ENCODE measurements at regions not wholly inside any gene's neighbourhood (a gene's known extent, or its start where the extent isn't known, plus 50 kb on each side); places are given as distances from the start of the nearest gene placed in this dataset.

- ChIA-PET CTCF (no interaction called here), POLR2A (no interaction called here)
- Histone ChIP-seq H3K36me3 (ENCODE audit: control insufficient read depth, insufficient read depth, low read length) (no peaks in the 10 kb centered on the region), H3K27ac (ENCODE audit: low read length) (no peak overlapping the region), H3K9me3 (ENCODE audit: control insufficient read depth, insufficient read depth, low read depth, low read length) (0 out of 2 replicates have a peak, but pooled peaks cover 4% of the 10 kb centered on the region), H3K4me3 (ENCODE audit: low read depth in 2 of 2, low read length in 2 of 2) (no peak overlapping the region), H3K4me1 (ENCODE audit: control insufficient read depth, insufficient read depth, low read length) (no peaks in the 10 kb centered on the region), H3K27me3 (ENCODE audit: control insufficient read depth, insufficient read depth, low read length) (no peaks in the 10 kb centered on the region)
- in situ Hi-C loops (cut with HindIII; ENCODE audit: low pct_unique_long_range_greater_than_20kb, low sequenced_read_pairs), result no loop called here
- no peak for ATAC-seq
- no TSS peak for BruUV-seq (replicated peaks)
- intact Hi-C loops (cut with micrococcal nuclease; ENCODE audit: unreplicated experiment), result no loop called here
- DNase-seq (ENCODE audit: low read depth, low spot score), result no peak
- TF ChIP-seq CTCF (IDR thresholded peaks at IDR 0.05), result no peak
- TF ChIP-seq REST (IDR thresholded peaks at IDR 0.05; ENCODE audit: insufficient read depth in 1 of 2, low read depth in 2 of 2, low read length in 1 of 2), result no peak
- no peak for TF ChIP-seq TCF7L2 (IDR thresholded peaks at IDR 0.05; ENCODE audit: low read depth, low read length)
- TF ChIP-seq SIN3A (IDR thresholded peaks at IDR 0.05; ENCODE audit: borderline replicate concordance, insufficient read depth, low read depth, low read length), result no peak
- TF ChIP-seq POLR2AphosphoS5 (IDR thresholded peaks at IDR 0.05; ENCODE audit: low read depth, low read length), result no peak
Measured at GRCh38 chr17:52495646-52496045, 337.1 kb upstream of the CA10 start.

GRCh38 chr17:52482271-52482670 is 323.8 kb upstream of the CA10 start:
- intact Hi-C loops (cut with micrococcal nuclease; ENCODE audit: unreplicated experiment) (no loop called here), in situ Hi-C loops (cut with HindIII; ENCODE audit: low pct_unique_long_range_greater_than_20kb, low sequenced_read_pairs) (no loop called here)
- Histone ChIP-seq H3K27me3 (ENCODE audit: control insufficient read depth, insufficient read depth, low read length) (no peaks in the 10 kb centered on the region), H3K4me1 (ENCODE audit: control insufficient read depth, insufficient read depth, low read length) (no peaks in the 10 kb centered on the region), H3K27ac (ENCODE audit: low read length) (no peak overlapping the region), H3K9me3 (ENCODE audit: control insufficient read depth, insufficient read depth, low read depth, low read length) (no peaks in the 10 kb centered on the region), H3K4me3 (ENCODE audit: low read depth in 2 of 2, low read length in 2 of 2) (no peak overlapping the region), H3K36me3 (ENCODE audit: control insufficient read depth, insufficient read depth, low read length) (no peaks in the 10 kb centered on the region)
- ATAC-seq, result no peak
- POLR2A ChIA-PET, result no interaction called here
- no peak for DNase-seq (ENCODE audit: low read depth, low spot score)
- no TSS peak for BruUV-seq (replicated peaks)
- TF ChIP-seq SIN3A (IDR thresholded peaks at IDR 0.05; ENCODE audit: borderline replicate concordance, insufficient read depth, low read depth, low read length) (no peak), CTCF (IDR thresholded peaks at IDR 0.05) (no peak), REST (IDR thresholded peaks at IDR 0.05; ENCODE audit: insufficient read depth in 1 of 2, low read depth in 2 of 2, low read length in 1 of 2) (no peak), POLR2AphosphoS5 (IDR thresholded peaks at IDR 0.05; ENCODE audit: low read depth, low read length) (no peak), TCF7L2 (IDR thresholded peaks at IDR 0.05; ENCODE audit: low read depth, low read length) (no peak)
- CTCF ChIA-PET, result no interaction called here

All from Panc1 (cell line).